Pancreas (tissue), 10 donors: ENCODE measurements at regions not wholly inside any gene's neighbourhood (a gene's known extent, or its start where the extent isn't known, plus 50 kb on each side); places are given as distances from the start of the nearest gene placed in this dataset.

Experiments used
- ATAC-seq, 4 donors: fragments of 200-7000 bp; cut with Tn5 transposase; one replicate each; pipeline versions ENCODE4 v1.8.0 to v1.9.1; 2020; ENCODE audit warnings: mild to moderate bottlenecking in 4 of 4, moderate library complexity in 4 of 4
- DNase-seq, 6 donors: peaks; one replicate each; pipeline ENCODE4 v3.0.0-alpha.2; 2020
- FAIRE-seq: peaks from 2 replicates; lab custom pipeline; 2012; peaks lifted over from hg19 to GRCh38; lab: Jason Lieb, UNC
- H3K27ac ChIP-seq, 4 donors: fragments of 200-600 bp; sonication (generic); 1 replicate in 3 of 4; 2 replicates in 1 of 4; pipeline versions ENCODE4 v1.5.0 to v1.8.0; 2020
- H3K27me3 ChIP-seq, 4 donors: fragments of 200-600 bp; one replicate each; pipeline ENCODE4 v1.8.0; 2021
- H3K36me3 ChIP-seq, 3 donors: fragments of 200-600 bp; sonication (generic) in 1 of 3; one replicate each; pipeline versions ENCODE4 v1.5.0 to v1.8.0; 2020 to 2021
- H3K4me1 ChIP-seq, 3 donors: fragments of 200-600 bp; one replicate each; pipeline ENCODE4 v1.8.0; 2021
- H3K4me3 ChIP-seq, 4 donors: fragments of 200-600 bp; sonication (generic) in 2 of 4; one replicate each; pipeline versions ENCODE4 v1.5.0 to v1.8.0; 2020 to 2021
- H3K9me3 ChIP-seq, 4 donors: fragments of 200-600 bp; one replicate each; pipeline ENCODE4 v1.8.0; 2021
- WGBS, 2 donors: extraction: QIAGEN DNeasy Blood & Tissue Kit; methylation state at CpG; one replicate each; pipeline ENCODE4 v1.1.7; 2013; 5-methylcytosine and 5-hydroxymethylcytosine counted together
- intact Hi-C, 3 donors: fragments of 100-400 bp; cut with DNase I; formaldehyde crosslinking; loops; one replicate each; pipeline versions ENCODE4 v1.11.1 to v1.14.2; 2022
- TF ChIP-seq, protein P1 (sequence below), 4 donors: fragments of 200-600 bp; sonication (generic) in 3 of 4; IDR thresholded peaks; one replicate each; pipeline versions ENCODE4 v1.5.0 to v1.8.0; 2021; ENCODE audit warnings: antibody characterized with exemption in 4 of 4
- donor health status: healthy with polysubstance abuse.
- donor health status: DM: no; HTN: no; CAD: no; lungs with moderate emphysema.
- donor health status: DM: no; HTN: no; CAD: no.
- donor health status: control.
- donor health status: control.
- donor health status: Bipolar disorder and iron deficiency.
- donor health status: DM: yes; HTN: yes; CAD: no.
- donor health status: DM: no; HTN: no; CAD: no.
- donor health status: DM: no; HTN: no; CAD: no.
- donor health status: DM: yes; HTN: yes; CAD: no.

DNA sequence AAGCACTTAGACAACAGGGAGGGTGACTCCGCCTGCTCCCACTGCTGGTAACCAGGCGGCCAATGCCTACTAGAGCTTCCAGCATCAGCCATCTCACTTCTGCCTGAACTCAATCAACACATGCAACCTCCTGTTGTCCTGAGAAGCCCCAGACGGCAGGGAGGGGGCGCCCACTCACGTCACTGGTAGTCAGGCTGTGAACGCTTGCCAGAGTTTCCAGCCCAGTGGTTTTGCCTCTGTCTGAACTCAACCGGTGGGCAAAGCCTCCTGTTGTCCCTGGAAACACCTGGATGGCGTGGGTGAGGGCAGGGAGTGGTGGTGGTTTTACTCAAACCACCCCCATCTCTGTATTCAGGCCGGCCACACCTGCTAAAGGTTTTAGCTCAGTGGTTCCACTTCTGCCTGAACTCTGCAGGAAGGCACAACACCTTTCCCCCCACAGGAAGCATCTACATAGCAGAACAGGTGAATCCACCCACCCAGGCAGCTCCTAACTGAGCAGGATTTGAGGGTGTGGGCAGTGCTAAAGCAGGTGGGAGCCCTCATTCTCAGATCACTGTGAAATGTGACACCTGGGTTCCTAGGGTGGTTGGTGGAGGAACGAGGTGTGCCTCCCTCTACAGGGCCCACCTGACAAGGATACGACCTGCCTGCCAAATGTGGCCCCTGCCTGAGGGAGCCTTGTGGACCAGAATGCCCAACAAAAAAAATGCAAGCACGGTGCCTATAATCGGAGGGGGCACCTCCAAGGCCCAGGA is 563.0 kb upstream of the SEMA3D start:
- peak in 2 of 6 donors; percentile 13 to 40 for DNase-seq
- Histone ChIP-seq H3K36me3 (no peaks in the 10 kb centered on the region), H3K27me3 (peaks cover 0 to 10% (median 0%) of the 10 kb centered on the region in 4 donors), H3K4me3 (no peak overlapping the region), H3K4me1 (no peaks in the 10 kb centered on the region), H3K27ac (no peak overlapping the region), H3K9me3 (no peaks in the 10 kb centered on the region)
- FAIRE-seq: no peak
- peak in 1 of 4 donors; percentile 26 for ATAC-seq
- intact Hi-C loops: loop anchor here in 1 of 3 donors (10.0 kb wide), 1 partner anchor 705 kb away; no protein-coding TSS in a partner anchor
- TF ChIP-seq, protein P1, sequence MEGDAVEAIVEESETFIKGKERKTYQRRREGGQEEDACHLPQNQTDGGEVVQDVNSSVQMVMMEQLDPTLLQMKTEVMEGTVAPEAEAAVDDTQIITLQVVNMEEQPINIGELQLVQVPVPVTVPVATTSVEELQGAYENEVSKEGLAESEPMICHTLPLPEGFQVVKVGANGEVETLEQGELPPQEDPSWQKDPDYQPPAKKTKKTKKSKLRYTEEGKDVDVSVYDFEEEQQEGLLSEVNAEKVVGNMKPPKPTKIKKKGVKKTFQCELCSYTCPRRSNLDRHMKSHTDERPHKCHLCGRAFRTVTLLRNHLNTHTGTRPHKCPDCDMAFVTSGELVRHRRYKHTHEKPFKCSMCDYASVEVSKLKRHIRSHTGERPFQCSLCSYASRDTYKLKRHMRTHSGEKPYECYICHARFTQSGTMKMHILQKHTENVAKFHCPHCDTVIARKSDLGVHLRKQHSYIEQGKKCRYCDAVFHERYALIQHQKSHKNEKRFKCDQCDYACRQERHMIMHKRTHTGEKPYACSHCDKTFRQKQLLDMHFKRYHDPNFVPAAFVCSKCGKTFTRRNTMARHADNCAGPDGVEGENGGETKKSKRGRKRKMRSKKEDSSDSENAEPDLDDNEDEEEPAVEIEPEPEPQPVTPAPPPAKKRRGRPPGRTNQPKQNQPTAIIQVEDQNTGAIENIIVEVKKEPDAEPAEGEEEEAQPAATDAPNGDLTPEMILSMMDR (IDR thresholded peaks at IDR 0.05): no peak
- 49 to 56% methylated on average over 13 of the region's 13 CpGs for WGBS, 2 donors

DNA sequence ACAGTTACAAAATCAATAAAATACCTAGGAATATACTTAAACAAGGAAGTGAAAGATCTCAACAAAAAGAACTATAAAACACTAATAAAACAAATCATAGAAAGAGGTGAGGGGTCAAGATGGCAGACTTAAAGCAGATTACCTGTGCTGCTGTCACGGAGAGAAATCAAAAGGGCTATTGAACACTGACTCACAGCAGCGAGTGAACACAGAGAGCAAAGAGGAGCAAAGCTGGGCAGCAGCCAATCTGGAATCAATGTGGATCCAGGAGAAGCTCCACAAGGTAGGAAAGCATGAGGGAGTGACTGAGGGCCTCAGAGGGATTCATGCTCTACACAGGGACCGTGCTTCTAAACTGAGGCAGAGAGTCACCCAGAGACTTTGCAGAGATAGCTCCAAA is 562.0 kb upstream of the SEMA3D start:
- Histone ChIP-seq H3K27ac (no peak overlapping the region), H3K9me3 (no peaks in the 10 kb centered on the region), H3K4me1 (no peaks in the 10 kb centered on the region), H3K27me3 (peaks cover 0 to 10% (median 0%) of the 10 kb centered on the region in 4 donors), H3K36me3 (no peaks in the 10 kb centered on the region), H3K4me3 (no peak overlapping the region)
- TF ChIP-seq, protein P1 (IDR thresholded peaks at IDR 0.05): no peak
- intact Hi-C loops: no loop called here
- FAIRE-seq (no peak), DNase-seq (no peak), ATAC-seq (no peak)
- 48 to 62% methylated on average over 3 of the region's 3 CpGs for WGBS, 2 donors

DNA sequence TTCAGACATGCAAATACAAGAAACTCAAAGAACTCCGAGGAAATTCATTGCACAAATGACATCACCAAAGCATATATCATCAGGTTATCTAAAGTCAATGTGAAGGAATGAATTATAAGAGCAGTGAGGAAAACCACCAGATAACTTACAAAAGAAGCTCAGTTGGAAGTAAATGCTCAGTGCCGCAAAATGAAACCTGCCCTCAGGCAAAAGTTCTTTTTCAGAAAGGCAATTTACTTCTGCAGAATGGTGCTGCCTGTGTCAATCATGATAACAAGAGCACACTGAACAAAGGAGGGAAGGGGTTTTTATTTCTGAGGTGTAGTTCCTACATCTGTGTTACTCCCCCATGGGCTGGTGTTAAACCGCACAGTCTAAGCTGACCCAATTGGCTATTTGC is 550.6 kb upstream of the SEMA3D start:
- intact Hi-C loops: no loop called here
- no peaks in the 10 kb centered on the region for H3K9me3 ChIP-seq
- WGBS, 2 donors: 97 to 98% methylated on average over 3 of the region's 3 CpGs
- TF ChIP-seq, protein P1 (IDR thresholded peaks at IDR 0.05): no peak
- no peaks in the 10 kb centered on the region for H3K36me3 ChIP-seq
- FAIRE-seq (no peak), ATAC-seq (no peak), DNase-seq (no peak)
- no peaks in the 10 kb centered on the region for H3K27me3 ChIP-seq
- no peak overlapping the region for H3K27ac ChIP-seq
- H3K4me1 ChIP-seq: no peaks in the 10 kb centered on the region
- no peak overlapping the region for H3K4me3 ChIP-seq

DNA sequence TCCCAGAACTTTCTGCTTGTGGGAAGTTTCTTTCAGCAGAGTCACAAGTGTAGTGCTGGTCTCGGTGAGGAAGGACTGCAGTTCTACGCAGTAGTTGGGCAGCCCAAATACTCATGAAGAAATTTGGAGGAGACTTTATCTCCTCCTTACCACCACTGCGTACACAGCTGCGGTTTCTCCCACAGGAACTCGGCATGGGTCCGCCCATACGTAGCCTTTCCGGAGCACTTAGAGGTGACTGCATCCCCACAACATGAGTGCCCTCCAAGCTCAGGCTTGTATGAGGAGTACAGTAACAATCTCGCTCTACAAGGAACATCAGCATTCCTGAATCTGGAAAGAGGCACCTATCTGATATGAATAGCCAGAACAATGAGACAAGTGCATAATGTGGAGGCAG is 549.2 kb upstream of the SEMA3D start:
- ATAC-seq: peak; percentile 76 to 91 (median 80)
- Histone ChIP-seq H3K4me3 (no peak overlapping the region), H3K27me3 (no peaks in the 10 kb centered on the region), H3K4me1 (no peaks in the 10 kb centered on the region), H3K36me3 (no peaks in the 10 kb centered on the region), H3K9me3 (no peaks in the 10 kb centered on the region), H3K27ac (no peak overlapping the region)
- TF ChIP-seq, protein P1 (IDR thresholded peaks at IDR 0.05): no peak
- WGBS, 2 donors: 39 to 43% methylated on average over 9 of the region's 9 CpGs
- no peak for FAIRE-seq
- DNase-seq: peak; percentile 43 to 66 (median 58)
- intact Hi-C loops: no loop called here

DNA sequence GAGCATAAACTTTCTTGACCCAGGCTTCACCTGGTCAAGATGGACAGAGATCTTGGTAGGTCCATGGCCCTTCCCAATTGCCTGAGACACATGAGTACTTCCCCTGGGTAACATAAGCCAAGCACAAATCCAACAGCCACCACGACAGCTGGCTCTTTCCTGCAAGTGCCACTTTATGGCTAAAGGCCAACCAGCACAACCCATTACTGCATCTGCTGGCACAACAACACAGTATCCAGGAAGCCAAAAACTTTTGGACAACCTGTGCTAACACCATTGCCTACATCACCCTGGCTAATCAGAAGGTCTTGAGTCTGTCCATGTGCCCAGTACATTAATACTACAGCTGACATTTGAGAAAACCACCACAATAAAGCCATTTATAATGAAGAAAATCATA is 548.0 kb upstream of the SEMA3D start:
- peak in 3 of 6 donors; percentile 18 to 36 (median 21) for DNase-seq
- intact Hi-C loops: no loop called here
- H3K27me3 ChIP-seq: no peaks in the 10 kb centered on the region
- WGBS, 2 donors: 29 to 43% methylated on average over 1 of the region's 1 CpG
- H3K4me3 ChIP-seq: no peak overlapping the region
- H3K9me3 ChIP-seq: no peaks in the 10 kb centered on the region
- H3K4me1 ChIP-seq: peaks cover 0 to 6% (median 0%) of the 10 kb centered on the region in 3 donors
- no peak overlapping the region for H3K27ac ChIP-seq
- ATAC-seq: peak in 3 of 4 donors; percentile 55 to 79 (median 61)
- TF ChIP-seq, protein P1 (IDR thresholded peaks at IDR 0.05): no peak
- FAIRE-seq: no peak
- no peaks in the 10 kb centered on the region for H3K36me3 ChIP-seq
